ENCODE measurements at regions not wholly inside any gene's neighbourhood (a gene's known extent, or its start where the extent isn't known, plus 50 kb on each side); places are given as distances from the start of the nearest gene placed in this dataset.
A peak's percentile ranks its signal among the peaks of the same experiment; 100 is the strongest.

DNA sequence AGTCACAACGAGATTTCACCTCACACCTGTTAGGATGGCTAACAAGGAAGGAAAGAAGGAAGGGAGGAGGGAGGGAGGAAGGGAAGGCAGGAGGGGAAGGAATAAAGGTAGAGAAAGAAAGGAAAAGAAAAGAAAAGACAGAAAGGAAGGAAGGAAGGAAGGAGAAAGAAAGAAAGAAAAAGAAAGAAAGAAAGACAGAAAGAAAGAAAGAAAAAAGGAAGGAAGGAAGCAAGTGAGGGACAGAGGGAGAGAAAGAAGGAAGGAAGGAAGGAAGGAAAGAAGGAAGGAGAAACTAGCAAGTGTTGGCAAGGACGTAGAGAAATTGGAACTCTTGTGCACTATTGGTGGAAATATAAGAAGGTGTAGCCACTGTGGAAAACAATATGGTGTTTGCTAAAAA is 52.2 kb downstream of the CCDC185 start:
- no peak for DNase-seq

DNA sequence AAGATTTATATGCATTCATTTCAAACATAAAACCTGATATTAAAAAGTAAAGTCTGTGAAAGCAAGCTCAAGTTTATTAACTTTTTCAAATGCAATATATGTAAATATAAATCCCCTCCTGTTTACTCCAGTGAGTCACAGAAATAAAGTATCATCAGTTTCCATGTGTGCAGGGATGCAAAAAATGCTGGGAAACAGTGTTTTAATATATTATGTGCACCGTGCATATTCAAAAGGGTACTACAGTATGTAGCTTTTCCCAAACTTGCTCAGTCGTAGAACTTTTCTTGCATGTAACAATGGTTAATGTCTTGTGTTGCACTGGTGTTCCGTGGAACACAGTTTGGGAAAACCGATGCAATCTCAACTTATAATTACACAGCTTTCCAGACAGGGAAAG is 60.7 kb downstream of the CCDC185 start:
- DNase-seq, result no peak

DNA sequence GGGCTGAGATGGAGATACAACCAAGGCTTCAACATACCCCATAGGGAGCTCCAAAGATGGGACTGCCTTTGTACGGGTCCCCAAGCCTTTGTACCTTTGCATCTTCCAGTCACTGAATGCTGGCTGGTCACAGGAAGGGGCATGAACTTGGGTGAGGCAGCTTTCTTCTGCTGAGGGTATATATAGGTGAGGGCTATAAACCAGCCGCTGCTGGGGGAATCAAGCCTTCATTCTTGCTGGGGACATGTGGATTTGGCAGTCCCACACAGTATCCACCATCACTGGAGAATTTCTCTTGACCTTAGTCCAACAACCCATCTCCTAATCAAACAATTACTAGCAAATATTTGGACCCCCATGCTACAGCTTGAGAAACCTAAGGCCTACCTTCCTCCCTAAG is 61.7 kb downstream of the CCDC185 start:
- no peak for DNase-seq

DNA sequence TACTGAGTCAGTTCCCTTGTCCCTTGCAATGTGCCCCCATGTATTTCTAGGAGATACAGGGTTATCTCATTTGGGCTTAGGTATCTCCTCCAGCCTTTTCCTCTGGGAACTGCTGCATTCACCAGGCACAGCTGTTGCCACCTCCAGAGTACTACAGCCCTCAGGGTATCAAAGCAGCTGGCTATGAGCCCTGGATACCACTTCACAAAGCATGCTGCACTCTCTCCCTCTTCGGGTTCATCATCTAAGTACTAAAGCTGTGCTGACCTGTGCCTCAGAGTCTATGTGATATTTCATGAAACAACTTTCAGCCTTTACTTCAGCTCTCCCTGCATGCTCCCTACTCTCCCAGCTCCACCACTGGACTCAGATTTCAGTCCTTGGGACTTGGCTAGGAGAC is 62.3 kb downstream of the CCDC185 start:
- DNase-seq, result no peak

DNA sequence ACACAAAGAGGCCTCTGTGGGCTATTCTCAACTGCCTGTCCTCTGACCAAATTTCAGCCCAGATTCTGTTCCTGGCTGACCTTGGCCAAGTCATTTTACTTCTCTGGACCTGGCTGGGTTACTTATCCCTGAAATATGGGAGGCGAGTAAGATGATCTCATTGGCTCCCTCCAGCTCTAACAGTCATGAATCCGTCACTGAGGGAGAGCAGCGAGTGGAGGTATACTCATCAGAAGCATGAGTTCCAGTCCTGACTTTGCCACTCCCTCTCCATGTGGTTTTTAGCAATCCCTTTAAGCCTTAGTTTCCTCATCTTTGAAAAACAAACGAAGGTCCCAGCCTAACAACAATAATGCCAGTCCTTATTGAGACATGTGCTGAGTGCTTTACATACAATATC is 63.5 kb downstream of the CCDC185 start:
- no peak for DNase-seq

DNA sequence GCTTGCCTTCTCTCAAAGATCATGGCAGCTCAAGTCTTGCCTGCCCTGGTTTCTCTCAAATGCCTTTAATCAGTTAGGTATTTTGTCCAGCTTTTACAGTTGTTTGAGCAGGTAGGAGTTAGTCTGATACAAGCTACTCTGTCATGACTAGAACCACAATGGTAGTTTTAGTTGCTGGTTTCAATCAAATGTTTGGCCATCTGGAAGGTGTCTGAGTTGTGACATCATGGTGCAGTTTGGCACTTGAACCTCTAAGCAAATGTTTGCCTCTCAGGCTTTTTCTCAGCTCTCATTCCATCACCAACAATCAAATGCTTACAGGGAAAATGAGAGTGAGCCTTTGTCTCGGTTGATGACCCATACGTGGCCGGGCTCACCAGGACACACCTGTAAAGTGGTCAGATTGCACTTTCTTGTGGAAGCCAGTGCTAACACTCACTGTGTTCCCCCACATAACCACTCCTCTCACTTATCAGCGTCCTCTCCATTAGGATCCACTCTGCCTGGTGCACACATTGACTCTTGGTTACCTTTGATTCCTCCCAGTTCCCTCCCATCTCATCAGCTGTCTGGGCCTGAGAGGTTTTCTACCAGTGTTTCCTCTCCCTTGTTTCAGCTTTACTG is 67.5 kb downstream of the CCDC185 start:
- DNase-seq, result no peak

DNA sequence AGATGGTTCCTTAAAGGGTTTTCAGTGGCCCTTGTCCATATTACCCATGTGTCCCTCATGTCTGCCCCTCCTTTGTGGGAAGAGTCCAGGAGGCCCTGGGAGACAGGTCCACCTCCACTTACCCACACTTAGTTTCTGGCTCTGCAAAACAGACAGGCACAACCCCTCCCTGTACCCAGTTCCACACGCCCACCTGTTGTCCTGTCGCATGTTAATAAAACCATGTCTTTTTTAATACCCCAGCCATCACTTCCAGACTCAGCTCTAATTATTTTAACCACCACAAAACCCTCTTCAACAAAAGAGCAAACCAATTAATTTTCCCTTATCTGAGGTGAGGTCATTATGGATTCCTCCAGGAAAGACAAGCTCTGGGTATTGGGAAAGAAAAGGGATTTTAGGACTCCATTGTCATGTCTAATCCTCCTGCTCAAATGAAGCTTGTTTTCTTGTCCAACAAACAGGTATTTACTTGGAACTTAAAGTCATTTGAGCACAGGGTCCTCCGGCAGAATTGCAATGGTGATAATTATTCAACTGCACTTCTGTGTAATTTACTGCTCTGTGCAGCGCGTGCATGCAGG is 68.9 kb downstream of the CCDC185 start:
- DNase-seq, result no peak

DNA sequence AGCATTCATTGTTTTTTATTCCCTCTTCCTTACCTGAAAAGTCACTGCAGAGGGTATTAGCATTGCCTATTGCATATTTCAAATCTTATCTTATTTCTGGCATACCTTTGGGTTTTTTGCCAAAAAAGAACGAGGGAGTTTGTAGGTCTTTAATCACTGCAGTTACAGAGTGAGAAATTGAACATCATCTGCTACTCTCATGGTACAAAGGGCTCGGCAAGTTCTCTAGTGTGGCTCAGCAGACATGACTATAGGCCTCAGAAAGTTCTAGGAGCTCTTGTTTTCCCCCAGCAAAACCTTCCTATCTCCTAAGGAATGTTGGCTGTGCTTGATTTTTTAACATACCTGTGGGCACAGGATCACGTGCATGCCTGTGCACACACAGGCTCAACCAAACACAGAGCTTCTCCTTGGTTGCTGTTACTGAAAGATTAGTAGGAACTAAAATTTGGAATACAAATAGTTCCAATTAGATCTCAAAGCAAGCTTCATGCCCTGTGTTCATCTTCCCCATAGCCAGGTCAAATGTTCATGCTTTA is 69.7 kb downstream of the CCDC185 start:
- no peak for DNase-seq

DNA sequence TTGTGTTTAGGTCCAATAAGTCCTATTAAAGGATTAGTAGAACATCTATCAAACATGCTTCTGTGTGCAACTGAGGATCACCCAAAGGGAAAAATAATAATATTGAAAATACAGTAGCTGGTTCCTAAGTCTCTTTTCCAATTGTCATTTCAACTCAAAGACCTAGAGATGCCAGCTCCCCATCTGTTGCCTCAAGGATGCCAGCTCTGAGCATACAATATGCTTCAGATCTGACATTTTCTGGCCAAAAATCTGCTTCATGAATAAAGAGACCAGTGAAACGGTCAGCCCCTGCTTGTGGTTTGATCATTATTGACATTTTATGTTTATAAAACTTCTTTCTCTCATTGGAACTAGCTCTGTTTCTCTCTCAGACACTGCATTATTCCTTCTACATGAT is 72.9 kb downstream of the CCDC185 start:
- DNase-seq, result no peak

DNA sequence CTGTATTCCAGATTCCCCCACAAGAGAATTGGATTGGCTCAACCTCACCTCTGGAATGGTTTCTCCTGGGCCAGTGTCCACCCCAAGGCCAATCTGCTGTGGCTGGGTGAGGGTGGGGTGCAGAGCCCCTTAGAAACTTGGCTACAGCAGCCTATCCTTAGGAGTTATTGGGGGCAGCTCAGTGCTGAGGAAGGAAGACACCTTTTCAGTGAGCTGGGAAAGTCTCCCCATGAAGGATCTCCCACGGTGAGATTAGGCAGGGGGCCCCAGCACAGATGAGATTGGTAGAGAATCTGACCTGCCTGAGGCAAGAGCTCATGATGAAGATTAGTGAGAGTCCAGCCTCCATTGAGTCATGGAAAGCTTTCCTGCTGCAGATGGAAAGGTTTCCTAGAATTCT is 78.4 kb downstream of the CCDC185 start:
- no peak for DNase-seq

DNA sequence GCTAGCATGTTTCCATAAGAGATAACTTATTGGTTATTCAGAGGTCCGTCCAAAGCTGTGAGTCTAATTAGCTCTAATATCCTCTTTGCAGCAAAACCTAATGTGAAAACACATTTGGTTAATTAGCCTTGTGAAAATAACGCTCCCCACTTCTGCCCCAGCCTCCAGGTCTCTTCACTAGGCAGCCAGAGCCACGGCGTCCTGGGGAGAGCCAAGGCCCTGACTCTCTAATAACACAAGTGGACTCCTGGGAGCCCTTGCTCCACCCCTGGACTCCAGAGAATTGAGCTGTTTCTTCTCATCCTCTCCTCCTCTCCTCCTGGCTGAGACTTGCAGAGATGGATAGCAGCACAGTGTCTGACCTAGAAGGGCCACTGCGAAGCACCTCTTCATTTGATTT is 78.8 kb downstream of the CCDC185 start:
- DNase-seq, result no peak

DNA sequence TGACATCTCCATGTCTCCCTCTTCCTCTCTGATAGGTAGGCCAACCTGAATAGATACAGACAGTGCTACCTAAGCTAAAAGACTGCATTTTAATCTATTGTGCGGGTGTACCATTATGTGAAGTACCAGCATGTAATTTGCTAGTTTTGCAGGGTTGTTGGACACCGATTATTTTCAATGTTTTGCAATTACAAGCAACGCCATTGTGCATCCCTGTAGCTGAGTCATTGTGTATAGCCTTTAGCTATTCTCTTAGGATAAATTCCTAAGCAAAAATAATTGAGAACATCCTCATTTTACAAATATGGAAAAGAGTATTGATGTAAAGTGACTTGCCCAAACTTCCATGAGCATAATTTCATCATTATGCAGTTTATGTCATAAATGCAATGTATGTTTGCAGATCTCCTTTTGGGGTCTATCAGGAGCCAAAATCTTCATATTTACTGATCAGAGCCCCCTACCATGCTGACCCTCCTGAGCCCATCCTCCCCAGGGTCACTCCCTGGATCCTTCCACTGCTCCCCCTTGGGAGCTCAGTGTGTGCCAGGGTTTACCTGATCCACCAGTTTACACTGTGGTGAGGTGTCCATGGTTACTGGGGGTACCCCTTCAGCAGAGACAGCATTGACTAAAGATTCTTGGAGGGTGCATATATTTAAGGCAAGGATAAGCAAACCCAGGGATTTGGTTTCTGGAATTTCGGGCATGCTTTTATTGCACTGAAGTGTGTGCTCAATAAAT is 80.6 kb downstream of the CCDC185 start:
- no peak for DNase-seq

DNA sequence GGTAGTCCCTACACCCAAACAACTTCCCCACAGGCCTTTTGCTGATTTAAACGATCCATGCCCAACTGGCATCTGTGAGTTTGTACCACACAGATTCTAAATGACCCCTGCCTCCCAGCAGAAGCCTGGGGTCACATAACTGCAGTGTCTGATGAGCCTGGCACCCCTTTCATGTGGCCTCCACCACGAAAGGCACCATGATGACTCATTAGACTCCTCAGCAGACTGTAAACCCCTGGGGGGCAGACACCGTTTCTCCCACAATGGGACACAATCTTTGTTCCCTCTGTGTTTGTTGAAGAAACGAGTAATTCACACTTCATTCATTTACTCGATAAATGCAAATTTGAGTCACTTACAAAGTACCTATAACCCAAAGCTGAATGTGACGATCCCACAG is 81.6 kb downstream of the CCDC185 start:
- DNase-seq, result no peak

DNA sequence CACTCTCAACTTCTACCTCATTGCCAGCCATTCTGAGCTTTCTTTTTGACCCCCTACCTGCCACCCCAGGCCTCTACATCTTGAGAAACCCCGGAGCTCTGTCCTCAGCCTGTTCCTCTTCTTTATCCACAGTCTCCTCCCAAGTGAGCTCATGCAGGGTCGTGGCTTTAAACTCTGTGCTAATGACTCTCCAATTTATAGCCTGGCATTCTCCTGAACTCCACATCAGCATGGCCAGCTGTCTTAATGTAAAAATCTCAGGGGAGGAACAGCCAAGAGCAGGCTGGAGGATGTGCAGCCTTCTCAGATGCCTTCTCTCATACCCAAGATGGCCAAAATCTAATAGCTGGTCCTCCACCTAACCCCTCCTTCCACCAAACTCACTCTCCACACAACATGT is 84.2 kb downstream of the CCDC185 start:
- no peak for DNase-seq

DNA sequence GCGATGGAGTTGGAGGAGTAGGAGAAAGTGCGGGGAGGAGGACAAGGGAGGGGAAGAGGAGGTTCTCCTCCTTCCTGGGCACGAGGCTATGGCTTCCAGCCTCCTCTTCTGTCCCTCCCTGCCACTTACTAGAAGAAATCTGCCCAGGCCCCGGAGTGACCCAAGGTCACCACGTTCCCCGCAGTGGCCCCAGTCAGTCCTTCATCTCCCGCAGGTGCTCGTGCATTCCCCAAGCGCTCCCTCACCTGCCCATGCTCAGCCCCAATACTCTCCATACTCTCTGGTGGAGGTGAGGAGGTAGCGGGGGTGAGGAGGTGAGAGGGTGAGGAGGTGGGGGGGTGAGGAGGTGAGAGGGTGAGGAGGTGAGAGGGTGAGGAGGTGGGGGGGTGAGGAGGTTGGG is 85.4 kb downstream of the CCDC185 start:
- DNase-seq, result no peak

DNA sequence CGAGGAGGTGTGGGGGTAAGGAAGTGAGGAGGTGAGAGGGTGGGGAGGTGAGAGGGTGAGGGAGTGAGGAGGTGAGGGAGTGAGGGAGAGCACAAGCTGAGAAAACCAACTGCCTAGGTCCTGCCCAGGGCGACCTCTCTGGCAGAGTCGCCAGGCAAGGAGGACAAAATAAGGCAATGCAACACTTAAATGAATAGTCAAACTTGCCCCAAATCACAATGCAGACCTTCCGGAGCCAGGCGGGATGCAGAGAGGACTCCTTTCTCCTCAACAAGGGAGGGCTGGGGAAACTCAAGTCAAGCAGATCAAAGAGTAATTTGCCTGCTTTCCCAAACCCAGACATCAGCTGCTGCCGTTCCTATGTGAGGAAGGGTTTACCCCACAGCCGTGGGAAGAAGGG is 86.0 kb downstream of the CCDC185 start:
- DNase-seq, result peak; percentile 44

DNA sequence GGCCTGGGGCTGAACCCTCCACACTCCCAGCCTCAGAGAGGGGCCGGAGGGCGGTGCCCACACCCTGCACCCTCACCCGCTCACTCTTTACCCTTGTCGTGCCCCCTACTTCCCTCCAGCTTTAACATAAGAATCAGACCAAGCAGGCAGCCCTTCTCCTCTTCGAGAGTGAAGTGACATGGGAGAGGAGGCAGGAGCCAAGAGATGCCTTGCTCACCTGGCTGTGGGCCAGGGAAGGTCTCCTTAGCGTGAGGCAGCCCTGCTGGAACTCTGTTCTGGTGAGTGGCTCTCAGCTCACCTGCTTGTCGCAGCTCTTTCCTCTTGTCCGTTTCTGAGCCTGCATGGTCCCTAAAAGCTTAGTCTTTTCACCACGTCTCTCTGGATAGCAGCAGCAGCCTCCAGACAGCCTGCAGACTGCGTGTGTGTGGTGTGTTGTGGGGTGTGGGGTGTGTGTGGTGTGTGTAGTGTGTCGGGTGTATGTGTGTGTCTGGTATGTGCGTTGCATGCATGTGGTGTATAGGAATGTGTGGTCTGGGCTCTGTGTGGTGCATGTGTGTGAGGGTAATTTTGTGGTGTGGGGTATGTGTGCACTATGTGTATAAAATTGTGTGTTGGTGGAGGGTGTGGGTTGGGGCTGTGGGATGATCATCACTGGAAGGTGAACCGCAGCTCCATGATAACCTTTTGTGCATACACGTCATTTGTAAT is 86.7 kb downstream of the CCDC185 start:
- DNase-seq, result peak; percentile 84

DNA sequence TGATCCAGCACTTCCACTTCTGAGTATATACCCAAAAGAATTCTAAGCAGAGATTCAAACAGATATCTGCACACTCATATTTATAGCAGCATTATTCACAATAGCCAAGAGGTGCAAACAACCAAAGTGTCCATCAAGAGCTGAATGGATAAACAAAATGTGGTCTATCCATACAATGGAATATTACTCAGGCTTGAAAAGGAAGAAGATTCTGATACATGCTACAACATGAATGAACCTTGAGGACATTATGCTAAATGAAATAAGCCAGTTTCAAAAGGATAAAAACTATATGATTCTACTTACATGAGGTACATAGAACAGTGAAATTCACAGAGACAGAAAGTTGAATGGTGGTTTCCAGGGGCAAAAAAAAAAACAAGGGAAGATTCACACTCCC is 88.9 kb downstream of the CCDC185 start:
- no peak for DNase-seq

DNA sequence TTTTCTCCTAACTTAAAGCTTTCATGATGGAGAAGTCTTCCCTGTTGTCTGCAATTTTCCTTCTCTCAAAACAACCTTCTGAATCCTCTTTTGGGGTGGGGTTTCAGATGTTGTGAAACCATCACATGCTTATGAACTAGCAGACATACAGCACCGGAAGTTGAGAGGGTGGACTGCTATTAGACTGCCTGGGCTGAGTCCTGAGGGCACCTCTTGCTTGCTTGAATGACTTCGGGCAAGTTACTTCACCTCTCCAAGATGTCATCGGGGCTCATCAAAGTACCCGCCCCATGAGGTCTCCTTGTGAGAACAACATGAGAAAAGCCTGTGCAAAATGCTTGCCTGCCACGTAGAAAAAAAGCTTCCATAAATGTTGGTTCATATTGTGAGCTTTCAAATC is 89.6 kb downstream of the CCDC185 start:
- DNase-seq, result no peak

DNA sequence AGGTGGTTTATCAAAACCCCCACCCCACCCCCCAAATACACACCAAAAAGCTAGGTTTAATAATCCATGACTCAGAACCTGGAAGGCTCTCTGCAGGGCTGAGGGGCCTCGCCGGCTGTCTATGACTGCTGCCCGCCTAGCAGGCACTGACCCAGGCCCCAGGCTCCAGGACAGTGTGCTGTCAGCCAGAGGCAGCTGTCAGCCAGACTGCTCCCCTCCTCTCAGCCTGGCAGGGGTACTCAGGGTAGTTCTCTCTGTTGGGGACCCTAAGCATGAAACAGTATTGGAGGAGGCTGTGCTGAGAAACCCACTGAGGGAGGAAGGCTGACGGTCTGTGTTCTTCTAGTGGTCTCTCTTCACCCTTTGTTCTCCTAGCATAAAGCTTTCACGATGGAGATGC is 90.3 kb downstream of the CCDC185 start:
- DNase-seq, result no peak

DNA sequence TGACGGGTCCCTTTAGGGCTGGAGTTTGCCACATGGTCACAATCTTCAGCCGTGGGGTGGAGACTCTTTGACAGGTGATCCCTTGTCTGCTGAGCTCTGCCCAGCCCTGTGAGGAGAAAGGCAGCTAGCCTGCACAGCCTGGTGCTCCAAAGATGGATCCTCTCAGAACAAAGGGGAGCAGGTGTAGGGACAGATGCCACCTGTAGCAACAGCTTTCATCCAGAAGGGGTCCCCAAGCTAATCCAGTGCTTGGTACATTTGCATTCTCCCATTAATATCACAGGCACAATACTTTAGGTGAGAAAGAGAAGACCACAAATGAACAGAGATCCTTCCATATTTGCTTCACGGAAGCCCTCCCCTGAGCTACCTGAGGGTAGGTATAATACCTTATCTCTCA is 93.2 kb downstream of the CCDC185 start:
- DNase-seq, result no peak

DNA sequence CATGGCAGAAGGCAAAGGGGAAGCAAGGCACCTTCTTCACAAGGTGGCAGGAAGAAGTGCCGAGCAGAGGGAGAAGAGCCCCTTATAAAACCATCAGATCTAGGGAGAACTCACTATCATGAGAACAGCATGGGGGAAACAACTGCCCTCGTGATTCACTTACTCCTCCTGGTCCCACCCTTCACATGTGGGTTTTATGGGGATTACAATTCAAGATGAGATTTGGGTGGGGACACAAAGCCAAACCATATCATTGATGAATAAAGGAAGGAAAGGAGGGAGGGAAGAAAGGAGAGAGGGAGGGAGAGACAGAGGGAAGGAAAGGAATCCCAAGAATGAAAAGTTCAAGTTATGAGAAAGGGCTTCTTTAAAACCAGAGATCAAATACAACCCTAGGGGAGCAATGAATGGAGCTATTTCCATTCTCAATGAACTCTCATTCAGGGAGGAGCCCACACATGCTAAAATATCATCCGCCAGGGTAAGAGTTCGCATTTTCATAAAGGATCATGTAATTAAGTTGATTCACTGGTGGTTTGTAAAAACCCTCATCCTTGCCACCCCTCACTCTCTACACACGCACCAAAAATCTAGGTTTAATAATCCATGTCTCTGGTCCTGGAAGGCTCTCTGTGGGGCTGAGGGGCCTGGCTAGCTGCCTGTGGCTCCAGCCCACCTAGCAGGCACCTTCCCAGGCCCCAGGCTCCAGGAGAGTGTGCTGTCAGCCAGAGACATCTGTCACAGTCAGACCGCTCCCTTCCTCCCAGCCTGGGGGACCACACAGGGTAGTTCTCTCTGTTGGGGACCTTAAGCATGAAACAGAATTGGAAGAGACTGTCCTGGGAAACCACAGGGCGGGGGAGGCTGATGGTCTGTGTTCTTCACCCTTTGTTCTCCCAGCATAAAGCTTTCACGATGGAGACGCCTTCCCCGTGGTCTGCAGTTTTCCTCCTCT is 94.0 kb downstream of the CCDC185 start:
- no peak for DNase-seq

DNA sequence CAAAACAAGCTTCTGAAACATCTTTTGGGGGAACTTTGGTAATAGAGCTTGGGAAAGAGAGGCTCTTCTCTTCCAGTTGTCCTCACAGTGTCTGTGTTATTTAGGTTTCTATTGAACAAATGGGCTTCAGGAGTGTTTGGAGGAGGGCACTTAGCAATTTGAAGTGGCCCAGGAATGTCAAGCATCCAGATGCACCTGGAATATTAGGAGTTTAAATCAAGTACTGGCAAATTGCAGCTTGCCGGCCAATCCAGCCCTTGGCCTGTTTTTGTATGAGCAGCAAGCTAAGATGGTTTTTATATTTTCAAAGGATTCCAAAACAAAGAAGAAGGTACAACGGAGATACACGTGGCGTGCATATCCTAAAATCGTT is 94.7 kb downstream of the CCDC185 start:
- DNase-seq, result peak; percentile 80
